Endothelial cell of umbilical vein (primary cell): ENCODE measurements at regions not wholly inside any gene's neighbourhood (a gene's known extent, or its start where the extent isn't known, plus 50 kb on each side); places are given as distances from the start of the nearest gene placed in this dataset.

Experiments
- BruUV-seq: library from RNA; stranded (reverse); fragments of 400-500 nt; replicated peaks from 2 replicates; lab custom pipeline; 2021; lab: Mats Ljungman, UMichigan
- CTCF ChIA-PET: fragments of 300-600, 350-600 bp; sonication (Branson Sonifier 250); formaldehyde crosslinking; loops from one replicate; lab custom pipeline; 2021; ENCODE audit warnings: antibody characterized with exemption, inconsistent platforms; lab: Charles Lee
- POLR2A ChIA-PET: fragments of 300-600, 350-600 bp; sonication (Branson Sonifier 250); formaldehyde crosslinking; loops from one replicate; lab custom pipeline; 2021; ENCODE audit warnings: antibody characterized with exemption, inconsistent platforms; lab: Charles Lee
- DNase-seq: peaks from one replicate; pipeline ENCODE4 v3.0.0-alpha.2; 2011; ENCODE audit warnings: low read depth, low spot score
- FAIRE-seq: peaks from 2 replicates; lab custom pipeline; 2011; peaks lifted over from hg19 to GRCh38; lab: Jason Lieb, UNC
- H2AFZ ChIP-seq: 2 replicates; pipeline ENCODE4 v1.6.0; 2012; ENCODE audit warnings: low read depth, low read length, control low read depth, inconsistent platforms
- H3K27ac ChIP-seq: 2 replicates; pipeline ENCODE4 v1.5.1; 2011; ENCODE audit warnings: low read depth, mild to moderate bottlenecking, control low read depth, low read length, moderate library complexity; ENCODE audit not compliant: insufficient read depth
- H3K27me3 ChIP-seq, 2 experiments: 2 replicates each; pipeline versions ENCODE4 v1.6.0 to v1.6.1; 2011; ENCODE audit warnings: low read length in 2 of 2, mixed read lengths in 1 of 2; ENCODE audit not compliant: control insufficient read depth in 2 of 2, insufficient read depth in 2 of 2
- H3K36me3 ChIP-seq, 2 experiments: 2 replicates in 1 of 2; 3 replicates in 1 of 2; pipeline ENCODE4 v1.5.1; 2011; ENCODE audit warnings: low read length in 2 of 2, mild to moderate bottlenecking in 1 of 2, moderate library complexity in 1 of 2; ENCODE audit not compliant: control insufficient read depth in 2 of 2, insufficient read depth in 2 of 2; ENCODE audit errors: extremely low read depth in 1 of 2
- H3K4me1 ChIP-seq: 3 replicates; pipeline ENCODE4 v1.5.1; 2011; ENCODE audit warnings: mild to moderate bottlenecking, low read length; ENCODE audit not compliant: control insufficient read depth, insufficient read depth; ENCODE audit errors: extremely low read depth
- H3K4me2 ChIP-seq: 2 replicates; pipeline ENCODE4 v1.6.1; 2011; ENCODE audit warnings: low read length, control low read depth, mixed read lengths; ENCODE audit not compliant: insufficient read depth
- H3K4me3 ChIP-seq, 3 experiments: fragments of 200-600 bp in 1 of 3; sonication (generic), shearing (Covaris generic) in 1 of 3; replicated peaks in 1 of 3; 2 replicates each; pipeline ENCODE4 v1.5.1; 2011 to 2016; ENCODE audit warnings: control low read depth in 3 of 3, low read length in 3 of 3, mild to moderate bottlenecking in 2 of 3, inconsistent platforms in 1 of 3, low read depth in 1 of 3, moderate library complexity in 1 of 3; ENCODE audit not compliant: insufficient read depth in 1 of 3
- H3K79me2 ChIP-seq: 2 replicates; pipeline ENCODE4 v1.6.0; 2012; ENCODE audit warnings: low read length, inconsistent platforms; ENCODE audit not compliant: control insufficient read depth, insufficient read depth
- H3K9ac ChIP-seq: replicated peaks from 2 replicates; pipeline ENCODE3; 2011; ENCODE audit warnings: low read length, control low read depth; ENCODE audit not compliant: insufficient read depth; ENCODE audit errors: extremely low read depth
- H3K9me1 ChIP-seq: replicated peaks from 3 replicates; pipeline ENCODE4 v1.6.0; 2011; ENCODE audit warnings: mild to moderate bottlenecking, low read length; ENCODE audit not compliant: control insufficient read depth, insufficient read depth; ENCODE audit errors: extremely low read depth
- H3K9me3 ChIP-seq: replicated peaks from 2 replicates; pipeline ENCODE4 v1.5.1; 2012; ENCODE audit warnings: low read length, inconsistent platforms; ENCODE audit not compliant: control insufficient read depth, insufficient read depth
- H4K20me1 ChIP-seq: replicated peaks from 2 replicates; pipeline ENCODE3; 2011; ENCODE audit warnings: mild to moderate bottlenecking, low read length; ENCODE audit not compliant: control insufficient read depth, insufficient read depth; ENCODE audit errors: extremely low read depth
- CTCF ChIP-seq, 2 donors: IDR thresholded peaks; 1 replicate in 1 of 2; 2 replicates in 1 of 2; pipeline ENCODE4 v1.5.1; 2011; ENCODE audit warnings: low read length in 2 of 2, mild to moderate bottlenecking in 2 of 2, moderate library complexity in 2 of 2, control low read depth in 1 of 2, inconsistent platforms in 1 of 2, low read depth in 1 of 2; ENCODE audit not compliant: insufficient read depth in 1 of 2; ENCODE audit errors: extremely low read depth in 1 of 2
- EZH2 ChIP-seq: IDR thresholded peaks from 2 replicates; pipeline ENCODE4 v1.6.1; 2012; ENCODE audit warnings: borderline replicate concordance, low read depth, mild to moderate bottlenecking, moderate library complexity, low read length, inconsistent platforms; ENCODE audit not compliant: severe bottlenecking
- FOS ChIP-seq: IDR thresholded peaks from 2 replicates; pipeline ENCODE4 v1.6.1; 2011; ENCODE audit warnings: mild to moderate bottlenecking, low read length, moderate library complexity, borderline replicate concordance; ENCODE audit not compliant: insufficient read depth
- GATA2 ChIP-seq: IDR thresholded peaks from 2 replicates; pipeline ENCODE4 v1.7.0; 2011; ENCODE audit warnings: low read depth, mild to moderate bottlenecking, moderate library complexity, mixed read lengths, low read length; ENCODE audit not compliant: insufficient read length, insufficient read depth
- JUN ChIP-seq: IDR thresholded peaks from 2 replicates; pipeline ENCODE4 v1.6.1; 2011; ENCODE audit warnings: borderline replicate concordance, low read depth; ENCODE audit not compliant: insufficient read length, insufficient read depth
- MAX ChIP-seq: IDR thresholded peaks from 2 replicates; pipeline ENCODE4 v1.6.1; 2011; ENCODE audit not compliant: insufficient read depth, insufficient read length
- MYC ChIP-seq: IDR thresholded peaks from one replicate; pipeline ENCODE4 v1.6.1; 2011; ENCODE audit warnings: mild to moderate bottlenecking, low read depth, low read length
- POLR2A ChIP-seq: IDR thresholded peaks from 2 replicates; pipeline ENCODE4 v1.6.1; 2012; ENCODE audit warnings: low read depth, mild to moderate bottlenecking, control low read depth, low read length
- POLR2AphosphoS5 ChIP-seq: IDR thresholded peaks from 2 replicates; pipeline ENCODE4 v1.6.1; 2012; ENCODE audit warnings: low read depth, mild to moderate bottlenecking, control low read depth, low read length, moderate library complexity; ENCODE audit not compliant: insufficient read depth
- dilution Hi-C: fragments of 300-500 bp; cut with MboI; formaldehyde crosslinking; loops from one replicate; pipeline ENCODE4 v1.15.0; 2019; ENCODE audit warnings: low sequenced_read_pairs; ENCODE audit not compliant: extremely low pct_ligation_motif_present
- intact Hi-C: fragments of 100-400 bp; cut with micrococcal nuclease; formaldehyde crosslinking; loops from one replicate; pipeline ENCODE4 v1.10.0; 2022

- BruUV-seq: no TSS peak
- no peaks in the 10 kb centered on the region for H3K9me1 ChIP-seq
- H3K9me3 ChIP-seq: no peaks in the 10 kb centered on the region
- no peaks in the 10 kb centered on the region for H3K79me2 ChIP-seq
- H3K4me2 ChIP-seq: no peak overlapping the region
- dilution Hi-C loops (no loop called here), intact Hi-C loops (no loop called here)
- H3K4me1 ChIP-seq: no peaks in the 10 kb centered on the region
- H4K20me1 ChIP-seq: no peaks in the 10 kb centered on the region
- DNase-seq: no peak
- no peak overlapping the region for H3K4me3 ChIP-seq
- no peak overlapping the region for H2AFZ ChIP-seq
- no peak overlapping the region for H3K9ac ChIP-seq
- TF ChIP-seq EZH2: no peak
- TF ChIP-seq POLR2A: no peak
- TF ChIP-seq JUN: no peak
- no peak for TF ChIP-seq FOS
- no peak for TF ChIP-seq GATA2
- TF ChIP-seq CTCF (IDR thresholded peaks at IDR 0.05; ENCODE audit: extremely low read depth in 1 of 2, insufficient read depth in 1 of 2, low read depth in 1 of 2, low read length in 2 of 2): no peak
- no peak for TF ChIP-seq POLR2AphosphoS5
- no peak for TF ChIP-seq MYC
- no peak for TF ChIP-seq MAX
- ChIA-PET CTCF (no interaction called here), POLR2A (no interaction called here)
- no peak overlapping the region for H3K27ac ChIP-seq
- no peaks in the 10 kb centered on the region for H3K27me3 ChIP-seq
- no peak for FAIRE-seq
- H3K36me3 ChIP-seq: no peaks in the 10 kb centered on the region
Measured at GRCh38 chr3:137612291-137612690, 151.8 kb upstream of the SOX14 start.
